Pancreas (tissue), 10 donors: ENCODE measurements at regions not wholly inside any gene's neighbourhood (a gene's known extent, or its start where the extent isn't known, plus 50 kb on each side); places are given as distances from the start of the nearest gene placed in this dataset.

Source experiments
- ATAC-seq, 4 donors: fragments of 200-7000 bp; cut with Tn5 transposase; one replicate each; pipeline versions ENCODE4 v1.8.0 to v1.9.1; 2020; ENCODE audit warnings: mild to moderate bottlenecking in 4 of 4, moderate library complexity in 4 of 4
- DNase-seq, 6 donors: peaks; one replicate each; pipeline ENCODE4 v3.0.0-alpha.2; 2020
- FAIRE-seq: peaks from 2 replicates; lab custom pipeline; 2012; peaks lifted over from hg19 to GRCh38; lab: Jason Lieb, UNC
- H3K27ac ChIP-seq, 4 donors: fragments of 200-600 bp; sonication (generic); 1 replicate in 3 of 4; 2 replicates in 1 of 4; pipeline versions ENCODE4 v1.5.0 to v1.8.0; 2020
- H3K27me3 ChIP-seq, 4 donors: fragments of 200-600 bp; one replicate each; pipeline ENCODE4 v1.8.0; 2021
- H3K36me3 ChIP-seq, 3 donors: fragments of 200-600 bp; sonication (generic) in 1 of 3; one replicate each; pipeline versions ENCODE4 v1.5.0 to v1.8.0; 2020 to 2021
- H3K4me1 ChIP-seq, 3 donors: fragments of 200-600 bp; one replicate each; pipeline ENCODE4 v1.8.0; 2021
- H3K4me3 ChIP-seq, 4 donors: fragments of 200-600 bp; sonication (generic) in 2 of 4; one replicate each; pipeline versions ENCODE4 v1.5.0 to v1.8.0; 2020 to 2021
- H3K9me3 ChIP-seq, 4 donors: fragments of 200-600 bp; one replicate each; pipeline ENCODE4 v1.8.0; 2021
- CTCF ChIP-seq, 4 donors: fragments of 200-600 bp; sonication (generic) in 3 of 4; IDR thresholded peaks; one replicate each; pipeline versions ENCODE4 v1.5.0 to v1.8.0; 2021; ENCODE audit warnings: antibody characterized with exemption in 4 of 4
- WGBS, 2 donors: extraction: QIAGEN DNeasy Blood & Tissue Kit; methylation state at CpG; one replicate each; pipeline ENCODE4 v1.1.7; 2013; 5-methylcytosine and 5-hydroxymethylcytosine counted together
- intact Hi-C, 3 donors: fragments of 100-400 bp; cut with DNase I; formaldehyde crosslinking; loops; one replicate each; pipeline versions ENCODE4 v1.11.1 to v1.14.2; 2022
- donor health status: healthy with polysubstance abuse.
- donor health status: DM: no; HTN: no; CAD: no; lungs with moderate emphysema.
- donor health status: DM: no; HTN: no; CAD: no.
- donor health status: control.
- donor health status: control.
- donor health status: Bipolar disorder and iron deficiency.
- donor health status: DM: yes; HTN: yes; CAD: no.
- donor health status: DM: no; HTN: no; CAD: no.
- donor health status: DM: no; HTN: no; CAD: no.
- donor health status: DM: yes; HTN: yes; CAD: no.

GRCh38 chr1:88318740-88319139, 365.3 kb upstream of the PKN2 start:
- intact Hi-C loops = no loop called here
- no peaks in the 10 kb centered on the region for H3K36me3 ChIP-seq
- H3K4me3 ChIP-seq = no peak overlapping the region
- WGBS, 2 donors = 65 to 71% methylated on average over 7 of the region's 7 CpGs
- no peaks in the 10 kb centered on the region for H3K9me3 ChIP-seq
- FAIRE-seq (no peak), DNase-seq (no peak), ATAC-seq (no peak)
- no peak overlapping the region for H3K27ac ChIP-seq
- H3K4me1 ChIP-seq = no peaks in the 10 kb centered on the region
- H3K27me3 ChIP-seq = no peaks in the 10 kb centered on the region
- TF ChIP-seq CTCF (IDR thresholded peaks at IDR 0.05) = no peak

- no peak for TF ChIP-seq CTCF (IDR thresholded peaks at IDR 0.05)
- H3K4me3 ChIP-seq = no peak overlapping the region
- no peak for FAIRE-seq
- H3K4me1 ChIP-seq = no peaks in the 10 kb centered on the region
- H3K27ac ChIP-seq = no peak overlapping the region
- no peak for DNase-seq
- H3K36me3 ChIP-seq = no peaks in the 10 kb centered on the region
- no peak for ATAC-seq
- intact Hi-C loops = no loop called here
- H3K9me3 ChIP-seq = no peaks in the 10 kb centered on the region
- WGBS, 2 donors = 47 to 54% methylated on average over 3 of the region's 3 CpGs
- no peaks in the 10 kb centered on the region for H3K27me3 ChIP-seq
These were observed 363.8 kb upstream of the PKN2 start for GRCh38 chr1:88320291-88320690.

GRCh38 chr1:88321706-88322105, 362.4 kb upstream of the PKN2 start:
- H3K27me3 ChIP-seq = no peaks in the 10 kb centered on the region
- no peaks in the 10 kb centered on the region for H3K9me3 ChIP-seq
- intact Hi-C loops = no loop called here
- FAIRE-seq (no peak), ATAC-seq (no peak), DNase-seq (no peak)
- no peaks in the 10 kb centered on the region for H3K4me1 ChIP-seq
- no peak overlapping the region for H3K4me3 ChIP-seq
- no peak for TF ChIP-seq CTCF (IDR thresholded peaks at IDR 0.05)
- 48 to 49% methylated on average over 2 of the region's 2 CpGs for WGBS, 2 donors
- H3K36me3 ChIP-seq = no peaks in the 10 kb centered on the region
- no peak overlapping the region for H3K27ac ChIP-seq

GRCh38 chr1:88324899-88325298, 359.2 kb upstream of the PKN2 start:
- ATAC-seq = no peak
- no peak for DNase-seq
- Histone ChIP-seq H3K9me3 (no peaks in the 10 kb centered on the region), H3K27ac (no peak overlapping the region), H3K4me1 (no peaks in the 10 kb centered on the region), H3K36me3 (no peaks in the 10 kb centered on the region), H3K27me3 (no peaks in the 10 kb centered on the region), H3K4me3 (no peak overlapping the region)
- no peak for FAIRE-seq
- intact Hi-C loops = no loop called here
- no peak for TF ChIP-seq CTCF (IDR thresholded peaks at IDR 0.05)
- WGBS, 2 donors = 87 to 93% methylated on average over 3 of the region's 3 CpGs

GRCh38 chr1:88327391-88328267, 356.4 kb upstream of the PKN2 start:
- ATAC-seq (peak; percentile 53 to 93 (median 85)), FAIRE-seq (no peak), DNase-seq (peak in 1 of 6 donors; percentile 13)
- TF ChIP-seq CTCF (IDR thresholded peaks at IDR 0.05) = no peak
- peak overlapping the region in 2 of 4 donors; percentile 6 to 45 for H3K27ac ChIP-seq
- H3K27me3 ChIP-seq = no peaks in the 10 kb centered on the region
- intact Hi-C loops = no loop called here
- H3K4me3 ChIP-seq = no peak overlapping the region
- 71 to 82% methylated on average over 5 of the region's 5 CpGs for WGBS, 2 donors
- H3K9me3 ChIP-seq = no peaks in the 10 kb centered on the region
- no peaks in the 10 kb centered on the region for H3K4me1 ChIP-seq
- H3K36me3 ChIP-seq = no peaks in the 10 kb centered on the region
